Mesendoderm (in vitro differentiated cells): ENCODE measurements at regions not wholly inside any gene's neighbourhood (a gene's known extent, or its start where the extent isn't known, plus 50 kb on each side); places are given as distances from the start of the nearest gene placed in this dataset.

ENCODE experiments used
- DNase-seq: peaks from one replicate; pipeline ENCODE4 v3.0.0; 2013
- H2AK5ac ChIP-seq: 2 replicates; pipeline ENCODE4 v1.6.1; 2013; ENCODE audit warnings: low read length, inconsistent platforms
- H2BK120ac ChIP-seq: 2 replicates; pipeline ENCODE4 v1.6.1; 2013; ENCODE audit warnings: low read depth, mild to moderate bottlenecking, low read length, moderate library complexity, mixed read lengths
- H2BK15ac ChIP-seq: replicated peaks from 2 replicates; pipeline ENCODE4 v1.6.1; 2013; ENCODE audit warnings: low read depth, mild to moderate bottlenecking, moderate library complexity
- H2BK5ac ChIP-seq: 2 replicates; pipeline ENCODE4 v1.6.1; 2013; ENCODE audit warnings: low read length, inconsistent platforms
- H3K18ac ChIP-seq: 2 replicates; pipeline ENCODE4 v1.6.1; 2013; ENCODE audit warnings: mild to moderate bottlenecking, low read length, mixed read lengths
- H3K23ac ChIP-seq: one replicate; pipeline ENCODE4 v1.6.1; 2013; ENCODE audit warnings: low read length
- H3K27ac ChIP-seq: 2 replicates; pipeline ENCODE4 v1.5.1; 2013; ENCODE audit warnings: low read depth, mild to moderate bottlenecking, inconsistent platforms, low read length, moderate library complexity
- H3K27me3 ChIP-seq: 2 replicates; pipeline ENCODE4 v1.6.1; 2013; ENCODE audit warnings: low read length, control low read depth, mild to moderate bottlenecking, inconsistent platforms; ENCODE audit not compliant: insufficient read depth, poor library complexity
- H3K36me3 ChIP-seq: 2 replicates; pipeline ENCODE4 v1.6.1; 2013; ENCODE audit warnings: low read length, inconsistent platforms; ENCODE audit not compliant: control insufficient read depth, insufficient read depth
- H3K4ac ChIP-seq: one replicate; pipeline ENCODE4 v1.6.1; 2013; ENCODE audit warnings: low read depth, mild to moderate bottlenecking, low read length, moderate library complexity
- H3K4me1 ChIP-seq: 2 replicates; pipeline ENCODE4 v1.6.1; 2013; ENCODE audit warnings: low read depth, low read length, inconsistent platforms; ENCODE audit not compliant: control insufficient read depth
- H3K4me2 ChIP-seq: 2 replicates; pipeline ENCODE4 v1.6.1; 2013; ENCODE audit warnings: low read length
- H3K4me3 ChIP-seq: 2 replicates; pipeline ENCODE4 v1.5.1; 2013; ENCODE audit warnings: mild to moderate bottlenecking, low read length
- H3K56ac ChIP-seq: one replicate; pipeline ENCODE4 v1.6.1; 2013; ENCODE audit warnings: low read length
- H3K79me1 ChIP-seq: 2 replicates; pipeline ENCODE4 v1.6.1; 2013; ENCODE audit warnings: low read length, inconsistent platforms
- H3K79me2 ChIP-seq: 2 replicates; pipeline ENCODE4 v1.6.1; 2013; ENCODE audit warnings: mild to moderate bottlenecking, low read length; ENCODE audit not compliant: control insufficient read depth, insufficient read depth
- H3K9ac ChIP-seq: 2 replicates; pipeline ENCODE4 v1.6.1; 2013; ENCODE audit warnings: low read length, inconsistent platforms
- H4K5ac ChIP-seq: one replicate; pipeline ENCODE4 v1.6.1; 2013; ENCODE audit warnings: low read length
- H4K8ac ChIP-seq: one replicate; pipeline ENCODE4 v1.6.1; 2013; ENCODE audit warnings: low read depth, mild to moderate bottlenecking, control low read depth, low read length, moderate library complexity
- WGBS: extraction: QIAGEN DNeasy Blood & Tissue Kit; methylation state at CpG from one replicate; pipeline ENCODE4 v1.1.7; 2013; ENCODE audit warnings: low lambda C conversion rate, missing lambda C conversion rate; ENCODE audit not compliant: insufficient coverage; ENCODE audit errors: extremely low coverage; 5-methylcytosine and 5-hydroxymethylcytosine counted together

DNA sequence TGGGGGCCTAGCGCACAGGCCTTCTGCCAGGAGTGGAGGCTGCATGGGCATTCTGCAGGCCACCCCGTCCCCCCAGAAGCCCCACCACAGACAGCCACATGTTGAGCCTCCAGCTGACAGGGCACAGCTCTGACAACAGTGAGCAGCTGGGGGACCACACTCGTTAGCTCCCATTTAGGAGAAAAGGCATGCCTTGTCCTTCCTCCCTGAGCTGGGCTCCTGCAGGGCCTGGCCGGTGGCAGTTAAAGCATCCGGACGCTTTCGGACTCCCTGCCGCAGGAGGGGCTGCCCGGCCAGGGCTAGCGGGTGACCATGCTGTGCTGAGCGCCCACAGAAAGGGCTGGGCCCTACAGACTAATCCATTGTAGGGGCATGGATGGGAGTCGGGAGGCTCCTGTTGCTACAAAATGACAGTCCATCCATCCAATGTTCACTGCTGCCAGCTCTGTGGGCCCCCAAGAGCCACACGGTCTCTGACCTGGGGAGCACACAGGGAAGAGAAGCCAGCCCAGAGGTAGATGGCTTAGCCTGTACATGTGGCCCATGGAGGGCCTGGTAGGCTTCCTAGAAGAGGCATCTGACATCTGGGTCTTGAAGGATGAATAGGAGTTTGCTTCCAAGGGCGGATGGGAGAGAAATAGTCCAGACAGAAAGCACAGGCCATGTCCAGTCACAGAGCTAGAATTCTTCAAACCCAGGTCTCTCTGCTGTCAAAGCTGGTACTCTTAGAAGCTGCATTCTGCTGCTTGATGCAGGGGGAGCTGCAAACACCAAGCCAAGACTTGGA is 116.5 kb upstream of the VSTM2B start:
- Histone ChIP-seq H3K27ac (no peak overlapping the region), H4K5ac (no peak overlapping the region), H3K4me1 (no peaks in the 10 kb centered on the region), H3K36me3 (no peaks in the 10 kb centered on the region), H3K4me3 (no peak overlapping the region), H3K4ac (no peak overlapping the region), H2AK5ac (no peak overlapping the region), H3K9ac (no peak overlapping the region), H3K23ac (no peak overlapping the region), H2BK5ac (no peak overlapping the region), H3K27me3 (no peaks in the 10 kb centered on the region), H3K79me2 (no peaks in the 10 kb centered on the region), H3K18ac (no peak overlapping the region), H3K79me1 (no peaks in the 10 kb centered on the region), H4K8ac (no peak overlapping the region), H3K56ac (no peak overlapping the region), H2BK120ac (no peak overlapping the region), H3K4me2 (no peak overlapping the region), H2BK15ac (no peak overlapping the region)
- WGBS: no CpG with 5 or more reads among the region's 14 CpGs
- DNase-seq: no peak

GRCh38 chr19:29410601-29411000 is 115.2 kb upstream of the VSTM2B start:
- no peak for DNase-seq
- no CpG with 5 or more reads among the region's 2 CpGs for WGBS
- Histone ChIP-seq H3K4me2 (no peak overlapping the region), H3K4me3 (no peak overlapping the region), H3K18ac (no peak overlapping the region), H4K5ac (no peak overlapping the region), H3K79me1 (no peaks in the 10 kb centered on the region), H3K23ac (no peak overlapping the region), H3K79me2 (no peaks in the 10 kb centered on the region), H2BK120ac (no peak overlapping the region), H3K36me3 (no peaks in the 10 kb centered on the region), H3K4ac (no peak overlapping the region), H3K4me1 (no peaks in the 10 kb centered on the region), H2BK15ac (no peak overlapping the region), H3K56ac (no peak overlapping the region), H3K27me3 (no peaks in the 10 kb centered on the region), H3K9ac (no peak overlapping the region), H3K27ac (no peak overlapping the region), H2BK5ac (no peak overlapping the region), H4K8ac (no peak overlapping the region), H2AK5ac (no peak overlapping the region)

DNA sequence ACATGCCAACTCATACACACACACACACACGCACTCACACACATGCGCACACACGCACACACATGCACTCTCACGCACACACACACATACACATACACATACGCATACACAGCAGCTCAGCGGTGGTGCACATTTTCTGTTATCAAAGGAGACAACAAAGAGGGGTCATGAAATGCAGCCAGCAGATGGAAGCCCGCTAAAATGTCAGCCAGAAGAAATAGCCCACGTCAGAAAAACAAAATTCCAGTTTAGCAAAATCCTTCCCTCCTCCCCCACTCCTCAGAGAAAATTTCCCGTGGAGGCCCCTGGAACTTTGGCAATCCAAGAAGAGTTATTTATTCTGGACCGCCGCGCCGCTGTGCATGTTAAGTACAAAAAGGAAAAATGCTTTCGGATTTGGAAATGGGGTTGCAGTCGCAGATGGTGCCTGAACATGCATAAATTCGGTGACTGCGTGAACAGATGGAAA is 114.6 kb upstream of the VSTM2B start:
- no peak overlapping the region for H2BK120ac ChIP-seq
- no CpG with 5 or more reads among the region's 17 CpGs for WGBS
- no peak overlapping the region for H2BK15ac ChIP-seq
- H2BK5ac ChIP-seq: no peak overlapping the region
- H3K27me3 ChIP-seq: no peaks in the 10 kb centered on the region
- no peak overlapping the region for H3K9ac ChIP-seq
- no peak overlapping the region for H3K4me3 ChIP-seq
- H3K27ac ChIP-seq: no peak overlapping the region
- H3K4ac ChIP-seq: no peak overlapping the region
- no peaks in the 10 kb centered on the region for H3K79me2 ChIP-seq
- H2AK5ac ChIP-seq: no peak overlapping the region
- no peak overlapping the region for H3K23ac ChIP-seq
- no peak for DNase-seq
- H3K36me3 ChIP-seq: no peaks in the 10 kb centered on the region
- H3K4me2 ChIP-seq: no peak overlapping the region
- no peak overlapping the region for H3K56ac ChIP-seq
- H3K18ac ChIP-seq: no peak overlapping the region
- no peaks in the 10 kb centered on the region for H3K4me1 ChIP-seq
- H3K79me1 ChIP-seq: no peaks in the 10 kb centered on the region
- H4K5ac ChIP-seq: no peak overlapping the region
- H4K8ac ChIP-seq: no peak overlapping the region

DNA sequence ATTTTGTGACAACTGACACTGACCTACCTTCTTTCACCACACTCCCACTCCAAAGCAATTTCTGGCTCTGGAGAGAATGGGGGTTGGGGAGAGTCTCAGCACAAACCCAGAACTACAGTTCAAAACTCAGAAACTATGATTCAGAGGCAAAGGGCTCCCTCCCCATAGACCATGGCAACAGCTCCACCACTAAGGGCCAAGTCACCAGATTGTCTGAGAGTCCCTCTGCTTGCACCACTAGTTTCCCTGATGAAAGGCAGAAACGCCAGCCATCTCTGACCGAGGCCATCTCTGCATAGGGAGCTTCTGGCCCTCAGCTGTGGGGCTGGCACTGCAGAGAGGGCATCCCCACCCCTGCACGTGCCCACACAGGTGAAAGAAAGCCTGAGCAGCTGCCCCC is 112.4 kb upstream of the VSTM2B start:
- H3K4me2 ChIP-seq: no peak overlapping the region
- no peak overlapping the region for H3K4ac ChIP-seq
- no peak overlapping the region for H2BK120ac ChIP-seq
- no peak overlapping the region for H2AK5ac ChIP-seq
- H3K56ac ChIP-seq: no peak overlapping the region
- no peak overlapping the region for H4K5ac ChIP-seq
- H3K4me1 ChIP-seq: no peaks in the 10 kb centered on the region
- no peak overlapping the region for H3K4me3 ChIP-seq
- H3K27me3 ChIP-seq: no peaks in the 10 kb centered on the region
- no peak for DNase-seq
- no peak overlapping the region for H3K9ac ChIP-seq
- no CpG with 5 or more reads among the region's 3 CpGs for WGBS
- H2BK15ac ChIP-seq: no peak overlapping the region
- no peak overlapping the region for H3K27ac ChIP-seq
- no peak overlapping the region for H4K8ac ChIP-seq
- H3K79me1 ChIP-seq: no peaks in the 10 kb centered on the region
- H3K18ac ChIP-seq: no peak overlapping the region
- no peak overlapping the region for H2BK5ac ChIP-seq
- no peaks in the 10 kb centered on the region for H3K79me2 ChIP-seq
- no peaks in the 10 kb centered on the region for H3K36me3 ChIP-seq
- H3K23ac ChIP-seq: no peak overlapping the region

DNA sequence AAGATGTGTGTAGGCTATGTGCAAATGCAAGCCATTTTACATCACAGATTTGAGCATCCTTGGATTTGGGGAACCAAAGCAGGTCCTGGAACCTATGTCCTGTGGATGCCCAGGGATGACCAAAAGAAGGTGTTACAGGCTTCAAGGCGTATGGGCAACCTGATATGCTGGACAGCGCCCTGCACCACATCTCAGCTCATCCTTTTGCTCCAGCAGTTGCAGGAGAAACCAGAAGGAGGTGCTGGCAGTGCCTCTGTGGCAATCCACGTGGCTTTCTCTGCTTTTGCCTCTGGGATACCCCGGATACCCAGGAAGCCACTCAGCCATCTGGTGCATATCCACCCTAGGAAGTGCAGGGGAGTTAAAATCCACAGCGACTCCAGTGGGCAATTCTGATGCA is 110.3 kb upstream of the VSTM2B start:
- Histone ChIP-seq H3K4me3 (no peak overlapping the region), H3K79me2 (no peaks in the 10 kb centered on the region), H3K56ac (no peak overlapping the region), H3K18ac (no peak overlapping the region), H3K27me3 (no peaks in the 10 kb centered on the region), H2BK5ac (no peak overlapping the region), H3K4me2 (no peak overlapping the region), H2BK15ac (no peak overlapping the region), H3K9ac (no peak overlapping the region), H4K5ac (no peak overlapping the region), H3K79me1 (no peaks in the 10 kb centered on the region), H2BK120ac (no peak overlapping the region), H2AK5ac (no peak overlapping the region), H3K36me3 (no peaks in the 10 kb centered on the region), H3K4ac (no peak overlapping the region), H3K4me1 (no peaks in the 10 kb centered on the region), H3K23ac (no peak overlapping the region), H4K8ac (no peak overlapping the region), H3K27ac (no peak overlapping the region)
- WGBS: no CpG with 5 or more reads among the region's 5 CpGs
- peak; percentile 65 for DNase-seq

GRCh38 chr19:29417048-29417447 is 108.7 kb upstream of the VSTM2B start:
- Histone ChIP-seq H3K79me2 (no peaks in the 10 kb centered on the region), H3K9ac (no peak overlapping the region), H2AK5ac (no peak overlapping the region), H3K27me3 (no peaks in the 10 kb centered on the region), H3K23ac (no peak overlapping the region), H4K5ac (no peak overlapping the region), H3K4me2 (no peak overlapping the region), H2BK5ac (no peak overlapping the region), H3K4ac (no peak overlapping the region), H2BK15ac (no peak overlapping the region), H3K18ac (no peak overlapping the region), H3K27ac (no peak overlapping the region), H3K36me3 (no peaks in the 10 kb centered on the region), H3K79me1 (no peaks in the 10 kb centered on the region), H3K56ac (no peak overlapping the region), H3K4me1 (no peaks in the 10 kb centered on the region), H2BK120ac (no peak overlapping the region), H4K8ac (no peak overlapping the region), H3K4me3 (no peak overlapping the region)
- DNase-seq: no peak
- no CpG with 5 or more reads among the region's 4 CpGs for WGBS
